Fibroblast of skin of right biceps (primary cell): ENCODE measurements at regions not wholly inside any gene's neighbourhood (a gene's known extent, or its start where the extent isn't known, plus 50 kb on each side); places are given as distances from the start of the nearest gene placed in this dataset.

Experiments used
- DNase-seq: peaks from one replicate; pipeline ENCODE4 v3.0.0-alpha.2; 2013

- DNase-seq, result no peak
Observed at GRCh38 chr4:81921751-81922159, 450.0 kb upstream of the RASGEF1B start.

GRCh38 chr4:81919810-81920209 is 448.1 kb upstream of the RASGEF1B start:
- DNase-seq, result no peak

GRCh38 chr4:81919223-81919622 is 447.5 kb upstream of the RASGEF1B start:
- no peak for DNase-seq

GRCh38 chr4:81915430-81915829 is 443.7 kb upstream of the RASGEF1B start:
- no peak for DNase-seq

GRCh38 chr4:81914623-81915022 is 442.9 kb upstream of the RASGEF1B start:
- no peak for DNase-seq

- peak; percentile 54 for DNase-seq
Observed at GRCh38 chr4:81913427-81913879, 441.7 kb upstream of the RASGEF1B start.

- DNase-seq, result no peak
Observed at GRCh38 chr4:81912376-81913030, 440.8 kb upstream of the RASGEF1B start.

- no peak for DNase-seq
Observed at GRCh38 chr4:81906905-81907304, 435.2 kb upstream of the RASGEF1B start.

- no peak for DNase-seq
Observed at GRCh38 chr4:81905971-81906370, 434.3 kb upstream of the RASGEF1B start.

GRCh38 chr4:81904121-81904520 is 432.4 kb upstream of the RASGEF1B start:
- DNase-seq, result no peak

GRCh38 chr4:81903212-81903611 is 431.5 kb upstream of the RASGEF1B start:
- no peak for DNase-seq

- no peak for DNase-seq
Observed at GRCh38 chr4:81898862-81899504, 427.3 kb upstream of the RASGEF1B start.

GRCh38 chr4:81896936-81897335 is 425.2 kb upstream of the RASGEF1B start:
- no peak for DNase-seq

- no peak for DNase-seq
Observed at GRCh38 chr4:81891005-81891996, 419.6 kb upstream of the RASGEF1B start.

GRCh38 chr4:81884986-81885385 is 413.3 kb upstream of the RASGEF1B start:
- DNase-seq, result no peak

GRCh38 chr4:81883530-81884450 is 412.1 kb upstream of the RASGEF1B start:
- no peak for DNase-seq

GRCh38 chr4:81883004-81883403 is 411.3 kb upstream of the RASGEF1B start:
- no peak for DNase-seq

GRCh38 chr4:81881855-81882621 is 410.3 kb upstream of the RASGEF1B start:
- no peak for DNase-seq

- DNase-seq, result no peak
Observed at GRCh38 chr4:81876106-81876505, 404.4 kb upstream of the RASGEF1B start.

GRCh38 chr4:81874661-81875515 is 403.2 kb upstream of the RASGEF1B start:
- DNase-seq, result no peak

GRCh38 chr4:81870275-81870674 is 398.6 kb upstream of the RASGEF1B start:
- DNase-seq, result no peak
